GM19452 (cell line): ENCODE measurements at regions not wholly inside any gene's neighbourhood (a gene's known extent, or its start where the extent isn't known, plus 50 kb on each side); places are given as distances from the start of the nearest gene placed in this dataset.
"Not testable (repeated sequence)": the region's sequence is repeated elsewhere in the genome, so short reads cannot be mapped to it uniquely, and the experiment has no call there.

Experiments
- ATAC-seq: cut with Tn5 transposase; IDR thresholded peaks from one replicate; pipeline ENCODE4 v1.9.1; 2021; ENCODE audit not compliant: unreplicated experiment

DNA sequence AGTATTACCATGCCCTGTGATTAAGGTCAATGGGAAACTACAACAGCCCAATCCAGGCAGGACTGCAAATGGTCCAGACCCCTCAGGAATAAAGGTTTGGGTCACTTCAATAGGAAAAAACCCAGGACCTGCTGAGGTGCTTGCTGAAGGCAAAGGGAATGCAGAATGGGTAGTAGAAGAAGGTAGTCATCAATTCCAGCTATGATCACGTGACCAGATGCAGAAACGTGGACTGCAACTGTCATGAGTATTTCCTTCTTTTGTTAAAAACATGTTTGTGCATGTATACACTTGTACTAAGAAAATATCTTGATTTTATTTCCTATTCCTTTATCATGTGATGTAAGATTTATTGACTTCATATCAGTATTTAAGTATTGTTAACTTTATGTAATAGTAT is 319.6 kb upstream of the FGF16 start:
- not testable (repeated sequence) for ATAC-seq

DNA sequence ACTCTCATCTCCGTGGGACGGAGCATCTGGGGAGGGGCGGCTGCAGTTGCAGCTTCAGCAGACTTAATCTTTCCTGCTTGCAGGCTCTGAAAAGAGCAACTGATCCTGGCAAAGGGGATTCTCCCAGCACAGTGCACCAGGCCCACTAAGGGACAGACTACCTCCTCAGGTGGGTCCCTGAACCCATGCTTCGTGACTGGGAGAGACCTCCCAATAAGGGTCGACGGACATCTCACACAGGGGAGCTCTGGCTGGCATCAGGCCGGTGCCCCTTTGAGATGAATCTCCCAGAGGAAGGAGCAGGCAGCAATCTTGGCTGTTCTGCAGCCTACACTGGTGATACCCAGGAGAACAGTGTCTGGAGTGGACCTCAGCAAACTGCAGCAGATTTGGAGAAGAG is 303.3 kb upstream of the FGF16 start:
- ATAC-seq: no peak

DNA sequence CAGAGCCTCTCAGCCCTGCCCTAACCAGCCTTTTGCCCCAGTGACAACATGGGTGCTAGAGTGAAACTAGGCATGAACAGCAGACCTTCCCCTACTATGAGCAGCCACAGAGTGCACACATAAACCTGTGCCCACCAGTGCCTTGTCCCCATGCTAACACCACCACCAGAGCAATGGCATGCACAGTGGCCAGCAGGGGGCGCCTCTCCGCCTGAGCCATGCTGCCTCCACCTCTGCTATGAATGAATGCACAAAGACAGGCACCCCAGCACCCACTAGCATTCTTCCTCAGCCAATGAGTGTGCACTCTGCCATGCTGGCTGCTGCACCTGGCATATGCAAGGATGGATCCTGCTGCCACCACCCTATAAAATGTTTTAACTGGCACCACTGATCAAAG is 286.9 kb upstream of the FGF16 start:
- no peak for ATAC-seq

- ATAC-seq: no peak
Measured at GRCh38 chrX:77162777-77163176, 284.4 kb upstream of the FGF16 start.

- no peak for ATAC-seq
Measured at GRCh38 chrX:77167993-77168392, 279.2 kb upstream of the FGF16 start.

DNA sequence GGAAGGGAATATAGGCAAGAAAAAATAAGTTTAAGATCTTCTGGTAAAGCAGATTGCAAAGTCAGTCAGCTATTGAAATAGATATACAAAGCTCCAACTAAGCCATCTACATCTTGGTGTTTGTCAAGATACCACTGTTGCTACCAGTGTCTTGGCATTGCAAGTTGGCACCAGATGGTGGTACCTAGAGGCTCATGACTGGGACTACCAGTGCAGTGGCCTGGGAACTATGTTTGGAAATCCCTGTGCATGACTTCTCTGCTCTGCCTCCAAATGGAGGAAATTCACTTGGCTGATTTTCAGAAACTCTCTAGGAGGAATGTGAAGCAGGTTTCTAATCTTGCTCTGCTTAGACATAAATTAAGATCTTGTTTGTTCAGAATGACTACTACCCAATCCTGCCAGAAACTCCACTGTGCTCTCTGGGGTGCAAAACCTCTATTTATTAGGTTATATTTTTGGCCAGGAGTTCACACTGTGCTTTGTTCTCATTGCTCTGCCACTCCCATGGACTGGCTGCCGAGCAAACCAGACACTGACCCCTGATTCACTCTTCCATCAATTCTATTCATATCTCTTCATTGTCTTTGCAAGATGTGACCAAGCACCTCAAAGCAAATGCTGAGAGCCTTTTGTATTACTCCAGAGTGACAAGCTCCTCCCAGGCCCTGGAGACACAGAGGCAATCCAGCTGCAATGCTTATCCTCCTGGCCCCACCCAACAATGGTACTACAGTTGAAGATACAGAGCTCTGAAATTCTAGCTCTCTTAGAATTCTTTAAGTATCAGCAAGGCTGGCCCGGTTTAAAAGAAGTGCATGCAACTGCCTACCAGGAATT is 272.3 kb upstream of the FGF16 start:
- no peak for ATAC-seq

- no peak for ATAC-seq
Measured at GRCh38 chrX:77200663-77201062, 246.5 kb upstream of the FGF16 start.

- ATAC-seq: no peak
Measured at GRCh38 chrX:77223046-77223445, 224.1 kb upstream of the FGF16 start.

- ATAC-seq: no peak
Measured at GRCh38 chrX:77264490-77264889, 182.7 kb upstream of the FGF16 start.

DNA sequence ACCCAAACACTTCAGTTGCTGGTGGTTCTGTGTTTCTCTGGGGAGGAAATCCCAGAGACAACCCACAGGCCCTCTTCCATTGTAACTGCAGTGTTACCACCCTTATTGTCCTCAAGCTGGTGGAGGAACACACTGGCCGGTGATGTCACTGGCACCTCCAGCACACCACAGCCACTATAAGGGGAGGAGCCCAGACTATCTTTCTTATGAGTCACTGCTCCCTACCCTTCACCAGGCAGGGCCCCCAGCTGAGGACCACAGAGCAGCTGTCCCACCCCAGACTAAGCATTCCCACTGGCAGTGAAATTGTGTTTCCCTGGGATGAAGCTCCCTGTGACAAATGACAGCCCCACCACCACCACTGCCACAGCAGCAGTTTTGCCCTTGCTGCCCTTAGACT is 171.8 kb upstream of the FGF16 start:
- ATAC-seq: no peak

DNA sequence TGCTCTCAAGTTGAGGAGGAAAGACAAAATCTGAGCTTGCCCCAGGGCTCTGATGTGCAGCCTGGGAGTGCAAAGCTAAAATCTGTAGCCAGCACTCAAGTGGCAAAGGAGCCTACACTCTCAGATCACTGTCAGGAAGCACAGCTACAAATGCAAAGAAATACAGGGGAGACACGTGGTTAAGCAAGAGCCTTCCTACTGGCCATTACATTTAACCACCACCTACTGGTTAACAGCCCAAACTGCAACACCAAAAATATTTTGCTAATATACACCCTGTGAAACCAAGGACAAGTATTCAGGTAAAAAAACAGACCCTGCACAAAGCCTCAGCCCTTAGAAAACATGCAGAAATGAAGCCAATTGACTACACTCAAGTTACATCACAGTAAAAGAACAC is 170.4 kb upstream of the FGF16 start:
- no peak for ATAC-seq

DNA sequence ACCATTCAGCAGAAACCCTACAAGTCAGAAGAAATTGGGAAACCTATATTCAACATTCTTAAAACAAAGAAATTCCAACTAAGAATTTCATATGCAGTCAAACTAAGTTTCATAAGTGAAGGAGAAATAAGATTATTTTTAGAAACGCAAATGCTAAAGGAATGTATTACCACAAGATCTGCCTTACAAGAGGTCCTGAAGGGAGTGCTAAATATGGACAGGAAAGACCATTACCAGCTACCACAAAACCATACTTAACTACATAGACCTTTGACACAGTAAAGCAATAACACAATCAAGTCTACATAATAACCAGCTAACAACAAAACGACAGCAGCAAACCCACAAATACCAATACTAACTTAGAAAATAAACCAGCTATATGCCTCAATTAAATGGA is 169.3 kb upstream of the FGF16 start:
- ATAC-seq: no peak

- ATAC-seq: not testable (repeated sequence)
Measured at GRCh38 chrX:77279373-77279772, 167.8 kb upstream of the FGF16 start.

GRCh38 chrX:77293331-77293995 is 153.7 kb upstream of the FGF16 start:
- peak; percentile 55 for ATAC-seq

- ATAC-seq: no peak
Measured at GRCh38 chrX:77298296-77298695, 148.9 kb upstream of the FGF16 start.

DNA sequence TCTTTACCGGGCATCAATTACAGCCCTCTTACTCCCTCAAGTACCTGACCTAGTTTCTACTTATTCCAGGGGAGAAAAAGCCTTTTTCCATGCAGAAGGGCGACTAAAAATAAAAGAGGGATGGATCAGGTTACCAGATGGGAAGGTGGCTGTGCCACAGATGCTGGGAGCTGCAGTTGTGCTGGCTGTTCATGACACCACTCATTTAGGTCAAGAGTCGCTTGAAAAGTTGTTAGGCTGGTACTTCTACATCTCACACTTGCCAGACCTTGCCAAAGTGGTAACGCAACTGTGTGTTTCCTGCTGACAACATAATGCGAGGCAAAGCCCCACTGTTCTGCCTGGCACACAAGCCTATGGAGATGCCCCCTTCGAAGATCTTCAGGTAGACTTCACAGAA is 148.4 kb upstream of the FGF16 start:
- ATAC-seq: no peak

- no peak for ATAC-seq
Measured at GRCh38 chrX:77299549-77299948, 147.6 kb upstream of the FGF16 start.

DNA sequence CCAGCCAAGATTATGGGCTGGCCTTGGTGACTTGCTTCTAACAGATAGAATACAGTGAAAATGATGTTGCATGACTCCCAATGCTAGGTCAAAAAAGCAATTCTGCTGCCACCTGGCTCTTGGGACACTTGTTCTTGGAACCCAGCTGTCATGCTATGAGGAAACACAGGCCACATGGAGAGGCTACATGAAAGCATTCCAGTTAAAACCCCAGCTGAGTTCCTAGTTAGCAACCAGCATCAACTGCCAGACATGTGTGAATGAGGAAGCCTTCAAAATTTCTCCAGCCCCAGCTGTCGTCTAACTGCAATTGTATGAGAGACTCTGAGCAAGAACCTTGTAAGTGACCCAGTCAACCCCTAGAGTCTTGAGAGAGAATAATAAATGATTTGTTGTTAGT is 105.2 kb upstream of the FGF16 start:
- no peak for ATAC-seq

- no peak for ATAC-seq
Measured at GRCh38 chrX:77346859-77347258, 100.3 kb upstream of the FGF16 start.

GRCh38 chrX:77347572-77347971 is 99.6 kb upstream of the FGF16 start:
- no peak for ATAC-seq

GRCh38 chrX:77389891-77390290 is 57.3 kb upstream of the FGF16 start:
- ATAC-seq: no peak

GRCh38 chrX:77390365-77390764 is 56.8 kb upstream of the FGF16 start:
- ATAC-seq: not testable (repeated sequence)

DNA sequence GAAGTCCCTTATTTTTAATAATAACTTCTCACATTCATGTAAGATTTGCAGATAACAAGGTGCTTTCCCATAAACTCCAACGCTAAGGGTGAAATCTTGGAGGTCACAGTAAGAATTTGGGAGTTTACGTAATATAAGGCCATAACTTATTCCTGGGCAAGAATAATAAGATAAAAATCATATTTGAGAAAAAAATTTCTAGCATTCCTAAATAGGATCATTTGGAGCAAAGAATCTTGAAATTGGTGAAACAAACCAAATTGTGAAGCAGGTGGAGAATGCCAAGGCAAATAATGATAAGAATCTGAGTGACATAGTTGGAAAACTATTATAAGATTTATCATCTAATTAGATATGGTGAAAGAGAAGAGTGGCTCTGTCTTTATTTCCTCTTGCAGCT is 50.4 kb upstream of the FGF16 start:
- no peak for ATAC-seq
